ENCODE measurements at regions not wholly inside any gene's neighbourhood (a gene's known extent, or its start where the extent isn't known, plus 50 kb on each side); places are given as distances from the start of the nearest gene placed in this dataset.

DNA sequence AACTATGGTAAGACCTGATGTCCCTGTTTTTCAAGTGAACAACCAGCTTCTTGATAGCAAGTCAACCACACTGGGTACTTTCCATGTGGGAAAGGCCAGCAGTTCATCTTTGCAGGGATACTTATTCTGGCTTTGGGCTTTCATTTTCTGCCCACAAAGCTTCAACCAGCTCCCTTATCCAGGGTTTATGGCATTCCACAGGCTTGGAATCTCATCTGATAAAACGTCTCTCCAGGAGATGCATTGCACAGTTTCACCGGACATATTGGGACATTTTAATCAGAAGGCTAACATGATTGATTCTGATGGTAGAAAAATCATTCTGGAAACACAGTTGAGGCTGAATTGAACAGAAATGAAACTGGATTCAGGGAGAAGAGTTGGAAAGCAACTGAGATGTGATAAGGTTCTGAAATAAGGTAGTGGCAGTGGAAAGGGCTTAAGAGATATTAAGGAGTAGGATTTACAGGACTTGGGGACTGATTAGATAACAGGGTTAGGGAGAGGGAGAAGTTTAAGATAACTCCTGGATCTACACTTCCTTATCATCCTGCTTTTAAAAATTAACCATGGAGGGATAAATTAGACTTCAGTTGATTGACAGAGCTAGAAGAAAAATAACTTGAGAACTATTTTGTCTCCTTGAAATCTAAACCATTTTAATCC lies 195.8 kb upstream of the FBXL7 start:
- no peak overlapping the region for H3K9ac ChIP-seq (ENCODE audit: low read length)
- H3K9me3 ChIP-seq (ENCODE audit: insufficient read depth, low read length) = no peaks in the 10 kb centered on the region
- H3K79me2 ChIP-seq (ENCODE audit: low read length) = no peaks in the 10 kb centered on the region
- no peaks in the 10 kb centered on the region for H3K4me1 ChIP-seq (ENCODE audit: low read length)
- no peak overlapping the region for H3K4me2 ChIP-seq (ENCODE audit: low read length)
- no peak overlapping the region for H3K4me3 ChIP-seq (ENCODE audit: low read length)
- no peak overlapping the region for H3K27ac ChIP-seq (ENCODE audit: low read length)
- no peaks in the 10 kb centered on the region for H3K27me3 ChIP-seq (ENCODE audit: low read depth, low read length)
- H4K20me1 ChIP-seq (ENCODE audit: insufficient read depth, low read length) = no peaks in the 10 kb centered on the region
- no peaks in the 10 kb centered on the region for H3K36me3 ChIP-seq (replicated peaks; ENCODE audit: low read depth, low read length)
- no peak overlapping the region for H2AFZ ChIP-seq (ENCODE audit: low read depth, low read length)
- no peak for TF ChIP-seq EZH2phosphoT487 (IDR thresholded peaks at IDR 0.05; ENCODE audit: low read depth)
- TF ChIP-seq, protein P1, sequence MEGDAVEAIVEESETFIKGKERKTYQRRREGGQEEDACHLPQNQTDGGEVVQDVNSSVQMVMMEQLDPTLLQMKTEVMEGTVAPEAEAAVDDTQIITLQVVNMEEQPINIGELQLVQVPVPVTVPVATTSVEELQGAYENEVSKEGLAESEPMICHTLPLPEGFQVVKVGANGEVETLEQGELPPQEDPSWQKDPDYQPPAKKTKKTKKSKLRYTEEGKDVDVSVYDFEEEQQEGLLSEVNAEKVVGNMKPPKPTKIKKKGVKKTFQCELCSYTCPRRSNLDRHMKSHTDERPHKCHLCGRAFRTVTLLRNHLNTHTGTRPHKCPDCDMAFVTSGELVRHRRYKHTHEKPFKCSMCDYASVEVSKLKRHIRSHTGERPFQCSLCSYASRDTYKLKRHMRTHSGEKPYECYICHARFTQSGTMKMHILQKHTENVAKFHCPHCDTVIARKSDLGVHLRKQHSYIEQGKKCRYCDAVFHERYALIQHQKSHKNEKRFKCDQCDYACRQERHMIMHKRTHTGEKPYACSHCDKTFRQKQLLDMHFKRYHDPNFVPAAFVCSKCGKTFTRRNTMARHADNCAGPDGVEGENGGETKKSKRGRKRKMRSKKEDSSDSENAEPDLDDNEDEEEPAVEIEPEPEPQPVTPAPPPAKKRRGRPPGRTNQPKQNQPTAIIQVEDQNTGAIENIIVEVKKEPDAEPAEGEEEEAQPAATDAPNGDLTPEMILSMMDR (IDR thresholded peaks at IDR 0.05; ENCODE audit: low read depth, low read length) = no peak

DNA sequence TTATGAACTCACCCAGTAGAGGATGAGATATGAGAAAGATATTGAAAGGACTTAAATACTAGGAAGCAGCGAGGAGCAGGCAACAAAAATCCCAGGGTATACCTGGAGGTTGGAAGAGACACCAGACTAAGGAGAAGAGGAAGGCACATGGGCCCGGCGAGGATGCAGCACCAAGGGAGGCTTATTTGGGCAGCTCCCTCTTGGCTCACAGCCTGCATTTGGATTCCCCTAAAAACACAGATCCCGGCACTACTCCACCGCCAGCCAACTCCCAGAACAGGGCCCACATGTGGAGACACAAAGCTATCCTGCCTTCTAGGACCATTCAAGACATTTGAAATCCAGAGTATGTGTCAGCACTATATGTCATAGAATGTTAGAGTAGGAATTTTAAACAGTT lies 199.8 kb upstream of the FBXL7 start:
- TF ChIP-seq, protein P1 (IDR thresholded peaks at IDR 0.05; ENCODE audit: low read depth, low read length) = no peak
- TF ChIP-seq EZH2phosphoT487 (IDR thresholded peaks at IDR 0.05; ENCODE audit: low read depth) = no peak
- Histone ChIP-seq H3K4me2 (ENCODE audit: low read length) (no peak overlapping the region), H3K9ac (ENCODE audit: low read length) (no peak overlapping the region), H3K9me3 (ENCODE audit: insufficient read depth, low read length) (no peaks in the 10 kb centered on the region), H3K27ac (ENCODE audit: low read length) (no peak overlapping the region), H3K4me3 (ENCODE audit: low read length) (no peak overlapping the region), H3K79me2 (ENCODE audit: low read length) (no peaks in the 10 kb centered on the region), H2AFZ (ENCODE audit: low read depth, low read length) (no peak overlapping the region), H3K27me3 (ENCODE audit: low read depth, low read length) (no peaks in the 10 kb centered on the region), H3K4me1 (ENCODE audit: low read length) (no peaks in the 10 kb centered on the region), H4K20me1 (ENCODE audit: insufficient read depth, low read length) (no peaks in the 10 kb centered on the region), H3K36me3 (replicated peaks; ENCODE audit: low read depth, low read length) (no peaks in the 10 kb centered on the region)

DNA sequence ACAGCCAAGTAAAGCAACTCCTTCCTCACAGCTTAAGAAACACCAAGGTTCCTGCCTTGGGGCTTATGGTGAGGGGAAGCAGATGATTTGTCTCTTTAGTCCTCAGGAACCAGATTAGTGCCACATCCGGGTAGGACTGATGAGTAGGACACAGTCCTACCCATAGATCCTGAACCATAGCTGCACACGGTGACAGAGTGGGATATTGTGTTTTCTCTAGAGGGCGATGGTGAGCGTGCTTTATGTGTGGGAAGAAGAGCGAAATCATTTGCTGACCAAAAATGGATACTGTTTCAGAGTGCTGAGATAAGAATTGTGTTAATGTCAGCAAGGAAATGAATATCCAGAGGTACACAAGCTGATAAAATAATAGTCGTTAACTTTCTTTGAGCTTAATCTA lies 209.0 kb upstream of the FBXL7 start:
- H4K20me1 ChIP-seq (ENCODE audit: insufficient read depth, low read length) = no peaks in the 10 kb centered on the region
- H3K9ac ChIP-seq (ENCODE audit: low read length) = no peak overlapping the region
- H3K9me3 ChIP-seq (ENCODE audit: insufficient read depth, low read length) = no peaks in the 10 kb centered on the region
- H3K4me2 ChIP-seq (ENCODE audit: low read length) = no peak overlapping the region
- no peaks in the 10 kb centered on the region for H3K27me3 ChIP-seq (ENCODE audit: low read depth, low read length)
- no peaks in the 10 kb centered on the region for H3K36me3 ChIP-seq (replicated peaks; ENCODE audit: low read depth, low read length)
- no peak overlapping the region for H3K27ac ChIP-seq (ENCODE audit: low read length)
- no peak overlapping the region for H2AFZ ChIP-seq (ENCODE audit: low read depth, low read length)
- TF ChIP-seq, protein P1 (IDR thresholded peaks at IDR 0.05; ENCODE audit: low read depth, low read length) = no peak
- no peak for TF ChIP-seq EZH2phosphoT487 (IDR thresholded peaks at IDR 0.05; ENCODE audit: low read depth)
- no peak overlapping the region for H3K4me3 ChIP-seq (ENCODE audit: low read length)
- no peaks in the 10 kb centered on the region for H3K4me1 ChIP-seq (ENCODE audit: low read length)
- no peaks in the 10 kb centered on the region for H3K79me2 ChIP-seq (ENCODE audit: low read length)

DNA sequence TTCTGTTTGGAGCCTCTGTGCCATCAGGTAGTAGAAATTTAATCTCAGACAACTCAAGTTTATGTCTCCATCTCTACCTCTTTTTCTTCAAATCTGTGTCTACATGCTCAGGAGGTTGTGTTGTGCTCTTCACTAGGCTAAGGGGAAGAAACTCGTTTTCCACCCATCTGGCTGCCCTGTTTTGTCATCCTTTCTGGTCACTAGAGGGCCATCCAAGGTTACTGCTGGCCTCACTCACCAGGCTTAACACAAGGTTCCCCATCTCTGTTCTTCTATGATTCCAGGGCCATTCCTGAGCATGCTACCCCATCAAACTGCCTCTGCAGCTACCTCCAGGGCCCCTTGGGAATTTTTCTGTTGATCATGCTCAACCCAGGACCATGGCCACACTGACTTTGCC lies 213.3 kb upstream of the FBXL7 start:
- H2AFZ ChIP-seq (ENCODE audit: low read depth, low read length) = no peak overlapping the region

More for the DNA sequence above, 213.3 kb upstream of the FBXL7 start:
- Histone ChIP-seq H3K9ac (ENCODE audit: low read length) (no peak overlapping the region), H4K20me1 (ENCODE audit: insufficient read depth, low read length) (no peaks in the 10 kb centered on the region), H3K4me2 (ENCODE audit: low read length) (no peak overlapping the region), H3K4me1 (ENCODE audit: low read length) (no peaks in the 10 kb centered on the region), H3K27ac (ENCODE audit: low read length) (no peak overlapping the region), H3K4me3 (ENCODE audit: low read length) (no peak overlapping the region), H3K36me3 (replicated peaks; ENCODE audit: low read depth, low read length) (no peaks in the 10 kb centered on the region), H3K79me2 (ENCODE audit: low read length) (no peaks in the 10 kb centered on the region), H3K27me3 (ENCODE audit: low read depth, low read length) (no peaks in the 10 kb centered on the region), H3K9me3 (ENCODE audit: insufficient read depth, low read length) (no peaks in the 10 kb centered on the region)
- TF ChIP-seq EZH2phosphoT487 (IDR thresholded peaks at IDR 0.05; ENCODE audit: low read depth) = no peak
- TF ChIP-seq, protein P1 (IDR thresholded peaks at IDR 0.05; ENCODE audit: low read depth, low read length) = no peak

Measured in OCI-LY3 (cell line).